HG02763 (cell line): ENCODE measurements at regions not wholly inside any gene's neighbourhood (a gene's known extent, or its start where the extent isn't known, plus 50 kb on each side); places are given as distances from the start of the nearest gene placed in this dataset.
"Not testable (repeated sequence)": the region's sequence is repeated elsewhere in the genome, so short reads cannot be mapped to it uniquely, and the experiment has no call there.

ENCODE experiments used
- ATAC-seq: cut with Tn5 transposase; IDR thresholded peaks from one replicate; pipeline ENCODE4 v1.9.1; 2021; ENCODE audit warnings: mild to moderate bottlenecking, moderate library complexity; ENCODE audit not compliant: unreplicated experiment

- ATAC-seq, result no peak
These were observed 2662.9 kb upstream of the PCDH20 start for GRCh38 chr13:64078480-64078936.

GRCh38 chr13:64078025-64078424, 2662.4 kb upstream of the PCDH20 start:
- ATAC-seq, result no peak

GRCh38 chr13:64077132-64077835, 2661.6 kb upstream of the PCDH20 start:
- not testable (repeated sequence) for ATAC-seq

- no peak for ATAC-seq
These were observed 2660.1 kb upstream of the PCDH20 start for GRCh38 chr13:64075543-64076271.

- ATAC-seq, result no peak
These were observed 2659.4 kb upstream of the PCDH20 start for GRCh38 chr13:64074971-64075474.

DNA sequence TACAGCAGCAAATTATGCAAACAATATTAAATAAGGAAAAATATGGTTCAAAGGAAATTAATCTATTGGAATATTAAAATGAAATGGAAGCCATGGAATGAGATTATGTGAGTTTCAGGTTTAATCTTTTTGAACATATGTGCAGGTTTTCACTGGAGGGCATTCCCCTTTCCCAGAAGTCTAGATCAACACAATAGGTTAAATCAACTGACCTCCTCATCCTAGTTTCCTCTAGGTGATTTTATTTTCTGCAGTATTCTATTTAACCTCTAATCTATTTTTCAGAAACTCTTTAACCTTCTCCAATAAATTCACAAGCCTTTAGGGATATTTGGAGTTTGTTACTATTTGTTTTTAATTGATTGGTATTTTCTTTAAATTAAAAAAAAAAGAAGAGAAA, 2657.6 kb upstream of the PCDH20 start:
- no peak for ATAC-seq

DNA sequence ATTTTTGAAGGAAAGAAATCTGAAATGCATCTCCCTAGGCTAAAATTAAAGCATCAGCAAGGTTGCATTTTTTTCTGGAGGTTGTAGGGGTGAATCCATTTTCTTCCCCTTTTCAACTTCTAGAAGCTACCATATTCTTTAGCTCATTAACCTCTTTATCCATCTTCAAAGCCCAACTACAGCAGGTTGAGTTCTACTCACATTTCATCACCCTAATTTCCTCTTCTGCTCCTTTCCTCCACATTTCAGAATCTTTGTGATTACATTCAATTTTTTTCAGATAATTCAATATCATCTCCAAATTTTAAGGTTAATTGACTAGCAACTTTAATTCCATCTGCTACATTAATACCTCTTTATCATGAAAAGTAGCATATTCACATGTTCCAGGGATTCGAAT, 2655.7 kb upstream of the PCDH20 start:
- ATAC-seq, result no peak

GRCh38 chr13:64069892-64070291, 2654.2 kb upstream of the PCDH20 start:
- no peak for ATAC-seq

- no peak for ATAC-seq
These were observed 2651.1 kb upstream of the PCDH20 start for GRCh38 chr13:64066711-64067110.

- no peak for ATAC-seq
These were observed 2646.0 kb upstream of the PCDH20 start for GRCh38 chr13:64061649-64062048.

DNA sequence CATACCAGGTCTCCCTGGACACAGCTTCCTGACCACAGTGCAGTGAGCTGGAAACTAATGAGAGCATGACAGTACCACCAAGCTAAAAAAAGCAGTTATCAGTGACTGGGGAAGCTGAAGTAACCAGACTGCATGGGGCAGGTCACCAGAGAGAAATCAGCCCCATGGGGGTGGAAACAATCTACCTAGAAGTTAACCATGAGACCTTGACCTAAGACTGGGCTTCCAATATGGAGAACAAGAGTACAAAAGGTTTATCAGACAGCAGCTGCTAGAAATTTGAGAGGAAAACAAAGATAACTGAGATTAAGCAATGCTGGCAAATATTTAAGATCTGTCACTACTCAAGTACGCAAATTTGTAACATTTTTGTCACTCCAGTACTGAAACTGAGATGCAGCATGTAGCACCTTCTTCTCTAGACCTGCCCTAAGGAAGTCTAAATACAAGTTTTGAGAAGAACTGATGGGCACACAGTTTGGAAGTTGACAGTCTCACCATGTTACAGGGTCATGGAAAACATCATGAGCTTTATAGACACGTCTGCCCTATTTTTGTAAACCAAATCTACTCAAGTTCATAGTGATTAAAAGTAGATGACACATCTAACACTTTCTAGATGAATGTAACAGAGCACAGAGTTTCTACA, 2641.8 kb upstream of the PCDH20 start:
- ATAC-seq, result no peak

DNA sequence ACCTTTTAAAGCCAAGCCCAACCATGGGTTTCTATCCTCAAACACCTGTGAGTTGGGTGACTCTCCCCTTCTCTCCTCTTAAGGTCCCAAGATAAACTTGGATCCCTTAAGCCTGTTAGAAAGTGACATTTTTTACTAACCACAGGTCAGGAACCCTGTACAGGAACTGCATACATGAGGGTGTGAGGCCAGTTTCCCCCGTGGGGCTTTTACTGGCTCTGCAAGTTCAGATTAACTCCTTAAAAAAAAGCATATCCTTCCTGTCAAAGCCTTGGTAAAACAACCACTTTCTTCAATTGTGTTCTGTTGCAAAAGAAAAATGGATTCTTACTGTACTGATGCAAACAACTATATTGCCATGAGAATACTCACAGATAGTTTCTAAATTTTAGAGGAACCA, 2638.7 kb upstream of the PCDH20 start:
- ATAC-seq, result no peak

GRCh38 chr13:64052521-64052920, 2636.9 kb upstream of the PCDH20 start:
- no peak for ATAC-seq

- ATAC-seq, result no peak
These were observed 2635.6 kb upstream of the PCDH20 start for GRCh38 chr13:64051278-64051677.

DNA sequence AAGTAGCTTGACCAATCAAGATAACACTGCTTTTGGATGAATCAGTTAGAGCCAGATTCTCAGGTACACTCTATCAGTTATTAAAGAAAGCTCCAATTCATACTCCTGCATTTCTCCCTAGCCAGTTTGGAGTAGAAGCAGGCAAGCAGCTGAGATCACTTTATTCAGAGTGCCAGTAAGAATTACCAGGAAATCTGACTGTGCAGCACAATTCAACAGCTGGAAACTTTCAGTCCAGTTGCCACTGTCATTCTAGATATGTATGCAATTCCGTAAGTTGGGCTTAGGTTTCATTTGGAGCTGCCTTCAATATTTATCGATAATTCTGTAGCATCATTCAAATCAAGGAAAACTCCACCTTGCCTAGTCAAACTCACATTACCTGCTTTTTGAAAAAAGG, 2625.6 kb upstream of the PCDH20 start:
- ATAC-seq, result no peak

DNA sequence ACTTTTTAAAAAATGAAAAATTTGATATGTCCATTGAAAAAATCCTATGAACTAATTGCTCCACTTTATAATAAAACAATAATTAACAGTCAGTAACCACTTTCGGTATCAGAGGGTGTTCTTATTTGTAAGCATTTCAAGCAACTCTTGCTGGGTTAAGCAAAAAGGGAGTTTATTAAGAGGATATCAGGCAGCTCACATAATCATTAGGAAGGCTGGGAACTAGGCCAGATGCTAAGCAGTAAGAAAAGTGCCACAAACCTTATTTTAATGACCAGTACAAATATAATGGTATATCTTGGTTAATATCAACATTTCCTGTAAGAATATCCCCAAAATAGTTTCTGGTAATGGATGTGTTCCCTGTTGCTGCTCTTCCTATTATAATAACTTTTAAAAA, 2618.3 kb upstream of the PCDH20 start:
- ATAC-seq, result no peak

- ATAC-seq, result no peak
These were observed 2613.9 kb upstream of the PCDH20 start for GRCh38 chr13:64029343-64030093.

GRCh38 chr13:64028551-64028950, 2612.9 kb upstream of the PCDH20 start:
- no peak for ATAC-seq

GRCh38 chr13:64020126-64020525, 2604.5 kb upstream of the PCDH20 start:
- ATAC-seq, result no peak

- ATAC-seq, result no peak
These were observed 2591.7 kb upstream of the PCDH20 start for GRCh38 chr13:64007339-64007738.

GRCh38 chr13:64000321-64000720, 2584.7 kb upstream of the PCDH20 start:
- ATAC-seq, result no peak
